ENCODE measurements at regions not wholly inside any gene's neighbourhood (a gene's known extent, or its start where the extent isn't known, plus 50 kb on each side); places are given as distances from the start of the nearest gene placed in this dataset.
"Not testable (repeated sequence)": the region's sequence is repeated elsewhere in the genome, so short reads cannot be mapped to it uniquely, and the experiment has no call there.

GRCh38 chr2:57210855-57211254 is 835.8 kb upstream of the VRK2 start:
- H3K4me3 ChIP-seq: no peak overlapping the region
- no peaks in the 10 kb centered on the region for H3K27me3 ChIP-seq (ENCODE audit: insufficient read depth in 3 of 3, low read length in 2 of 3)
- 77 to 94% (median 92%) methylated on average over 3 to 4 of the region's 4 CpGs for WGBS, 3 donors
- no peaks in the 10 kb centered on the region for H3K36me3 ChIP-seq (ENCODE audit: insufficient read depth in 1 of 2, low read depth in 1 of 2)
- DNase-seq (no peak), ATAC-seq (no peak)
- no peak overlapping the region for H3K27ac ChIP-seq
- H3K9me3 ChIP-seq: no peaks in the 10 kb centered on the region
- intact Hi-C loops (cut with DNase I): no loop called here
- no peak for TF ChIP-seq CTCF (IDR thresholded peaks at IDR 0.05)
- no peaks in the 10 kb centered on the region for H3K4me1 ChIP-seq

- intact Hi-C loops (cut with DNase I): no loop called here
These were observed 829.6 kb upstream of the VRK2 start for GRCh38 chr2:57217013-57217412.

GRCh38 chr2:57218206-57218605 is 828.4 kb upstream of the VRK2 start:
- H3K27ac ChIP-seq: no peak overlapping the region
- H3K36me3 ChIP-seq (ENCODE audit: insufficient read depth in 1 of 2, low read depth in 1 of 2): no peaks in the 10 kb centered on the region
- H3K27me3 ChIP-seq (ENCODE audit: insufficient read depth in 3 of 3, low read length in 2 of 3): no peaks in the 10 kb centered on the region
- no peak for TF ChIP-seq CTCF (IDR thresholded peaks at IDR 0.05)
- ATAC-seq (no peak), DNase-seq (no peak)
- WGBS, 3 donors: 57 to 69% (median 60%) methylated on average over 2 of the region's 2 CpGs
- peaks cover 6% of the 10 kb centered on the region for H3K9me3 ChIP-seq
- intact Hi-C loops (cut with DNase I): no loop called here
- no peaks in the 10 kb centered on the region for H3K4me1 ChIP-seq
- H3K4me3 ChIP-seq: no peak overlapping the region

More at GRCh38 chr2:57217013-57217412, 829.6 kb upstream of the VRK2 start:
- Histone ChIP-seq H3K4me1 (no peaks in the 10 kb centered on the region), H3K36me3 (ENCODE audit: insufficient read depth in 1 of 2, low read depth in 1 of 2) (no peaks in the 10 kb centered on the region), H3K27ac (no peak overlapping the region), H3K27me3 (ENCODE audit: insufficient read depth in 3 of 3, low read length in 2 of 3) (no peaks in the 10 kb centered on the region), H3K4me3 (no peak overlapping the region), H3K9me3 (peaks cover 6% of the 10 kb centered on the region)
- no peak for TF ChIP-seq CTCF (IDR thresholded peaks at IDR 0.05)
- 89 to 96% (median 90%) methylated on average over 2 of the region's 2 CpGs for WGBS, 3 donors
- DNase-seq (no peak), ATAC-seq (no peak)

- intact Hi-C loops (cut with DNase I); H3K9me3 ChIP-seq; H3K4me1 ChIP-seq; H3K4me3 ChIP-seq; DNase-seq; H3K27ac ChIP-seq; H3K36me3 ChIP-seq (ENCODE audit: insufficient read depth in 1 of 2, low read depth in 1 of 2); ATAC-seq; H3K27me3 ChIP-seq (ENCODE audit: insufficient read depth in 3 of 3, low read length in 2 of 3): not testable (repeated sequence)
- WGBS, 3 donors: 92 to 96% (median 92%) methylated on average over 12 of the region's 12 CpGs
These were observed 816.9 kb upstream of the VRK2 start for GRCh38 chr2:57229706-57230105.

GRCh38 chr2:57232341-57232740 is 814.3 kb upstream of the VRK2 start:
- H3K4me3 ChIP-seq; intact Hi-C loops (cut with DNase I); DNase-seq: not testable (repeated sequence)

GRCh38 chr2:57251495-57251894 is 795.1 kb upstream of the VRK2 start:
- intact Hi-C loops (cut with DNase I); H3K27me3 ChIP-seq (ENCODE audit: insufficient read depth in 3 of 3, low read length in 2 of 3); DNase-seq; H3K36me3 ChIP-seq (ENCODE audit: insufficient read depth in 1 of 2, low read depth in 1 of 2); ATAC-seq; H3K4me3 ChIP-seq; H3K27ac ChIP-seq; H3K9me3 ChIP-seq; H3K4me1 ChIP-seq: not testable (repeated sequence)
- 61 to 81% (median 80%) methylated on average over 3 of the region's 3 CpGs for WGBS, 3 donors

More at GRCh38 chr2:57232341-57232740, 814.3 kb upstream of the VRK2 start:
- H3K27me3 ChIP-seq (ENCODE audit: insufficient read depth in 3 of 3, low read length in 2 of 3); H3K36me3 ChIP-seq (ENCODE audit: insufficient read depth in 1 of 2, low read depth in 1 of 2); H3K4me1 ChIP-seq; H3K9me3 ChIP-seq; H3K27ac ChIP-seq; ATAC-seq: not testable (repeated sequence)
- 82 to 92% (median 87%) methylated on average over 9 of the region's 9 CpGs for WGBS, 3 donors

GRCh38 chr2:57276408-57276807 is 770.2 kb upstream of the VRK2 start:
- H3K36me3 ChIP-seq (ENCODE audit: insufficient read depth in 1 of 2, low read depth in 1 of 2); intact Hi-C loops (cut with DNase I); H3K4me3 ChIP-seq; H3K27ac ChIP-seq; H3K4me1 ChIP-seq; ATAC-seq; DNase-seq; H3K27me3 ChIP-seq (ENCODE audit: insufficient read depth in 3 of 3, low read length in 2 of 3): not testable (repeated sequence)
- 82 to 93% (median 90%) methylated on average over 9 of the region's 9 CpGs for WGBS, 3 donors
- H3K9me3 ChIP-seq: peaks cover 12% of the 10 kb centered on the region
